B cell (primary cell): ENCODE measurements at regions not wholly inside any gene's neighbourhood (a gene's known extent, or its start where the extent isn't known, plus 50 kb on each side); places are given as distances from the start of the nearest gene placed in this dataset.

Experiments
- ATAC-seq: fragments of 200-7000 bp; cut with Tn5 transposase; one replicate; pipeline ENCODE4 v1.10.0; 2021; ENCODE audit warnings: low read depth, mild to moderate bottlenecking, moderate number of reproducible peaks, moderate library complexity
- CTCF ChIA-PET: fragments of 350-600 bp; sonication (Branson Sonifier 250); formaldehyde crosslinking; loops from one replicate; lab custom pipeline; 2021; ENCODE audit warnings: antibody characterized with exemption, inconsistent platforms; lab: Charles Lee
- POLR2A ChIA-PET: fragments of 350-600 bp; sonication (Branson Sonifier 250); formaldehyde crosslinking; loops from one replicate; lab custom pipeline; 2021; ENCODE audit warnings: antibody characterized with exemption; lab: Charles Lee
- DNase-seq: peaks from one replicate; pipeline ENCODE4 v3.0.0; 2013
- H2AFZ ChIP-seq: 2 replicates; pipeline ENCODE4 v1.6.1; 2012; ENCODE audit warnings: mild to moderate bottlenecking, low read depth, low read length; ENCODE audit not compliant: insufficient read depth, poor library complexity, severe bottlenecking
- H3K27ac ChIP-seq, 2 donors: 1 replicate in 1 of 2; 2 replicates in 1 of 2; pipeline ENCODE4 v1.5.1; 2012 to 2013; ENCODE audit warnings: low read length in 2 of 2, mild to moderate bottlenecking in 2 of 2, moderate library complexity in 1 of 2
- H3K27me3 ChIP-seq, 4 experiments: fragments of 200-600 bp in 1 of 4; sonication (generic) in 1 of 4; replicated peaks in 1 of 4; 1 replicate in 2 of 4; 2 replicates in 2 of 4; pipeline versions ENCODE4 v1.6.1 to v1.7.0; 2013 to 2016; ENCODE audit warnings: low read length in 3 of 4, mild to moderate bottlenecking in 2 of 4, mixed read lengths in 1 of 4, moderate library complexity in 1 of 4; ENCODE audit not compliant: insufficient read depth in 4 of 4, control insufficient read depth in 3 of 4; ENCODE audit errors: control extremely low read depth in 1 of 4
- H3K36me3 ChIP-seq, 2 experiments: replicated peaks in 1 of 2; 1 replicate in 1 of 2; 2 replicates in 1 of 2; pipeline versions ENCODE4 v1.6.1 to v1.7.1; 2013; ENCODE audit warnings: low read length in 1 of 2; ENCODE audit not compliant: insufficient read depth in 2 of 2, control insufficient read depth in 1 of 2; ENCODE audit errors: control extremely low read depth in 1 of 2, extremely low read depth in 1 of 2
- H3K4me1 ChIP-seq, 2 donors: fragments of 200-600 bp in 1 of 2; sonication (generic) in 1 of 2; 1 replicate in 1 of 2; 2 replicates in 1 of 2; pipeline versions ENCODE4 v1.5.1 to v1.6.1; 2013 to 2017; ENCODE audit warnings: low read length in 2 of 2; ENCODE audit not compliant: control insufficient read depth in 2 of 2, insufficient read depth in 2 of 2
- H3K4me2 ChIP-seq: replicated peaks from 2 replicates; pipeline ENCODE3; 2012; ENCODE audit warnings: mild to moderate bottlenecking, low read depth, low read length; ENCODE audit not compliant: poor library complexity, severe bottlenecking
- H3K4me3 ChIP-seq, 5 experiments: fragments of 200-600 bp in 1 of 5; sonication (generic) in 1 of 5; 1 replicate in 3 of 5; 2 replicates in 2 of 5; pipeline versions ENCODE4 v1.5.1 to v1.7.0; 2011 to 2016; ENCODE audit warnings: low read length in 4 of 5, mild to moderate bottlenecking in 4 of 5, low read depth in 2 of 5, control low read depth in 1 of 5, moderate library complexity in 1 of 5; ENCODE audit not compliant: insufficient read depth in 1 of 5; ENCODE audit errors: control extremely low read depth in 1 of 5, extremely low read depth in 1 of 5
- H3K79me2 ChIP-seq: fragments of 200-600 bp; sonication (generic); one replicate; pipeline ENCODE4 v1.6.0; 2016; ENCODE audit warnings: low read length; ENCODE audit not compliant: control insufficient read depth, insufficient read depth
- H3K9ac ChIP-seq: fragments of 200-600 bp; sonication (generic); 2 replicates; pipeline ENCODE4 v1.6.1; 2017; ENCODE audit warnings: mild to moderate bottlenecking, low read length, moderate library complexity
- H3K9me3 ChIP-seq, 3 donors: one replicate each; pipeline versions ENCODE4 v1.6.1 to v1.7.1; 2013; ENCODE audit warnings: low read length in 2 of 3; ENCODE audit not compliant: control insufficient read depth in 2 of 3, insufficient read depth in 1 of 3; ENCODE audit errors: control extremely low read depth in 1 of 3
- H4K20me1 ChIP-seq: 2 replicates; pipeline ENCODE4 v1.6.0; 2012; ENCODE audit warnings: mild to moderate bottlenecking, low read length; ENCODE audit not compliant: insufficient read depth, control insufficient read depth, poor library complexity, severe bottlenecking
- H3K27ac Mint-ChIP-seq: one replicate; pipeline ENCODE4 v1.8.0; 2021; ENCODE audit warnings: mixed read lengths
- H3K27me3 Mint-ChIP-seq: one replicate; pipeline ENCODE4 v1.8.0; 2021; ENCODE audit warnings: mixed read lengths
- H3K4me1 Mint-ChIP-seq: one replicate; pipeline ENCODE4 v1.8.0; 2021; ENCODE audit warnings: mixed read lengths
- H3K4me3 Mint-ChIP-seq: one replicate; pipeline ENCODE4 v1.8.0; 2021; ENCODE audit warnings: mixed read lengths
- H3K9me3 Mint-ChIP-seq: one replicate; pipeline ENCODE4 v1.8.0; 2022; ENCODE audit warnings: mixed read lengths; ENCODE audit not compliant: insufficient read depth
- CTCF ChIP-seq: fragments of 200-600 bp; IDR thresholded peaks from one replicate; pipeline ENCODE4 v1.8.0; 2022; ENCODE audit warnings: antibody characterized with exemption, mild to moderate bottlenecking
- EZH2 ChIP-seq: IDR thresholded peaks from 2 replicates; pipeline ENCODE4 v1.6.1; 2012; ENCODE audit warnings: borderline replicate concordance, low read depth, mild to moderate bottlenecking, moderate library complexity, low read length; ENCODE audit not compliant: insufficient read depth, poor library complexity, severe bottlenecking
- WGBS: methylation state at CpG from one replicate; pipeline ENCODE4 v1.1.5; 2013; ENCODE audit warnings: missing lambda C conversion rate; ENCODE audit not compliant: insufficient coverage; 5-methylcytosine and 5-hydroxymethylcytosine counted together
- intact Hi-C: fragments of 100-400 bp; cut with micrococcal nuclease; formaldehyde crosslinking; loops from one replicate; pipeline ENCODE4 v1.10.0; 2022

GRCh38 chr5:125106271-125106670 is 359.8 kb upstream of the ZNF608 start:
- Histone ChIP-seq H3K9me3 (no peaks in the 10 kb centered on the region), H4K20me1 (no peaks in the 10 kb centered on the region), H3K27ac (no peak overlapping the region), H3K4me1 (no peaks in the 10 kb centered on the region), H3K4me2 (no peak overlapping the region), H3K9ac (no peak overlapping the region), H2AFZ (no peak overlapping the region), H3K27me3 (no peaks in the 10 kb centered on the region), H3K79me2 (no peaks in the 10 kb centered on the region), H3K36me3 (no peaks in the 10 kb centered on the region), H3K4me3 (no peak overlapping the region)
- Mint-ChIP-seq H3K4me1 (no peaks in the 10 kb centered on the region), H3K27ac (no peak overlapping the region), H3K9me3 (no peaks in the 10 kb centered on the region), H3K4me3 (no peak overlapping the region), H3K27me3 (no peaks in the 10 kb centered on the region)
- ChIA-PET POLR2A (no interaction called here), CTCF (no interaction called here)
- WGBS: no CpG with 5 or more reads among the region's 1 CpG
- no peak for ATAC-seq
- no peak for TF ChIP-seq EZH2
- TF ChIP-seq CTCF: no peak
- intact Hi-C loops: no loop called here
- no peak for DNase-seq

- TF ChIP-seq EZH2 (no peak), CTCF (no peak)
- Histone ChIP-seq H3K9ac (no peak overlapping the region), H3K27me3 (no peaks in the 10 kb centered on the region), H3K9me3 (no peaks in the 10 kb centered on the region), H3K4me3 (no peak overlapping the region), H2AFZ (no peak overlapping the region), H3K36me3 (no peaks in the 10 kb centered on the region), H4K20me1 (no peaks in the 10 kb centered on the region), H3K4me1 (no peaks in the 10 kb centered on the region), H3K4me2 (no peak overlapping the region), H3K27ac (no peak overlapping the region), H3K79me2 (no peaks in the 10 kb centered on the region)
- no peaks in the 10 kb centered on the region for H3K4me1 Mint-ChIP-seq
- ATAC-seq (no peak), DNase-seq (no peak)
- intact Hi-C loops: no loop called here
- H3K27me3 Mint-ChIP-seq: no peaks in the 10 kb centered on the region
- H3K9me3 Mint-ChIP-seq: peaks cover 2% of the 10 kb centered on the region
- CTCF ChIA-PET: no interaction called here
- no peak overlapping the region for H3K4me3 Mint-ChIP-seq
- POLR2A ChIA-PET: no interaction called here
- H3K27ac Mint-ChIP-seq: no peak overlapping the region
Observed at GRCh38 chr5:125106881-125107280, 360.4 kb upstream of the ZNF608 start.
